Heart left ventricle (tissue), 13 donors: ENCODE measurements at regions not wholly inside any gene's neighbourhood (a gene's known extent, or its start where the extent isn't known, plus 50 kb on each side); places are given as distances from the start of the nearest gene placed in this dataset.

Experiments used
- POLR2A ChIP-seq, 2 donors: fragments of 450-650 bp; IDR thresholded peaks; one replicate each; pipeline ENCODE4 v1.6.1; 2017; ENCODE audit warnings: antibody characterized with exemption in 2 of 2, mild to moderate bottlenecking in 2 of 2, moderate library complexity in 2 of 2
- TF ChIP-seq, protein P1 (sequence below), 12 donors: fragments of 200-600 bp; sonication (generic) in 4 of 12; IDR thresholded peaks; one replicate each; pipeline versions ENCODE4 v1.5.0 to v1.8.0; 2018 to 2022; ENCODE audit warnings: antibody characterized with exemption in 12 of 12, mild to moderate bottlenecking in 5 of 12
- donor health status: ischemic (EF 13 %, LVEDD 7.1; RV severe dilation, severe dysfunction).
- donor health status: DM: no; HTN: yes; CAD: no.
- donor health status: DM: no; HTN: no; CAD: no.
- donor health status: ischemic (EF 25% LVEDD 6.9; RV normal size, moderate dysfunction).
- donor health status: ischemic (EF 25% LVEDD 5.7; RV mildly dilated, moderate dysfunction).
- donor health status: ischemic (EF 35%, LVEDD 5.7; RV mildly dilated, moderate dysfunction).
- donor health status: nonischemic (EF 11% LVEDD 7.7; RV severe dilation, severe dysfunction).
- donor health status: DM: yes; HTN: yes; CAD: no.
- donor health status: PGD.
- donor health status: ischemic (EF 29% LVEDD 5.4; RV normal size, mild dysfunction).
- donor health status: nonischemic (EF 23%, LVEDD 6.1; RV moderate dilation, normal function).

DNA sequence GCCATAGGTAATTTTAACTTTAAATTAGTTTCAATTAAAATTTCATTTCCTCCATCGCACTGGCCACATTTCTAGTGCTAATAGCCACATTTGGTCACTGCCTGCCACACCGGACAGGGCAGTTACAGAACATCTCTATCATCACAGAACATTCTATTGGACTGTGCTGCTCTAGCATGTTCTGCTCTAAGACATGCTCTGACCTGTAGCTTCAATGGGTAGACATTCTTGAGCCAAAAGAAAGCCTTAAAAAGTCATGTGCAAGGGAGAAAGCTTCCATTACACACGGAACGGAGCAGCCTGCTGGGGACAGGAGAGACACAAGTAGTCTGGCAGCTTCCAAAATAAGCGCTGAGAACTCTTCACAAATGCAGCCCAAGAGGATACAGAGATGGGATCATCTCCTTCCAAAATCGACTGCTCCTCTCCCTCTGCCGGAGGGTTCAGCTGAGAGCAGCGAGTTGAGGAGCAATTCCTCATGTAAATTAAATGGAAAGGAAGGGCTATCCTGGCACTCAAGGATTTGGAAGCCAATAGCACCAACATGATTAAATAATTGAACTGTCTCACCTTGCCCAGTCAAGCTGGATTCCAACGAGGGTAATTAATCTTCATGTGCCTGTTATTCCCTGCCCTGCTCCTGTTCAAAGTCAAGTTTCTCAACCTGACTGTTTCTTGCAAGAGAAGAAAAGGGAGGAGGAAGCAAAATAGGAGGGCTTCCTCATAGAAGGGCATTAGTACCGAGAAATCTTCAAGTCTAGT lies 336.4 kb upstream of the NOCT start:
- TF ChIP-seq, protein P1, sequence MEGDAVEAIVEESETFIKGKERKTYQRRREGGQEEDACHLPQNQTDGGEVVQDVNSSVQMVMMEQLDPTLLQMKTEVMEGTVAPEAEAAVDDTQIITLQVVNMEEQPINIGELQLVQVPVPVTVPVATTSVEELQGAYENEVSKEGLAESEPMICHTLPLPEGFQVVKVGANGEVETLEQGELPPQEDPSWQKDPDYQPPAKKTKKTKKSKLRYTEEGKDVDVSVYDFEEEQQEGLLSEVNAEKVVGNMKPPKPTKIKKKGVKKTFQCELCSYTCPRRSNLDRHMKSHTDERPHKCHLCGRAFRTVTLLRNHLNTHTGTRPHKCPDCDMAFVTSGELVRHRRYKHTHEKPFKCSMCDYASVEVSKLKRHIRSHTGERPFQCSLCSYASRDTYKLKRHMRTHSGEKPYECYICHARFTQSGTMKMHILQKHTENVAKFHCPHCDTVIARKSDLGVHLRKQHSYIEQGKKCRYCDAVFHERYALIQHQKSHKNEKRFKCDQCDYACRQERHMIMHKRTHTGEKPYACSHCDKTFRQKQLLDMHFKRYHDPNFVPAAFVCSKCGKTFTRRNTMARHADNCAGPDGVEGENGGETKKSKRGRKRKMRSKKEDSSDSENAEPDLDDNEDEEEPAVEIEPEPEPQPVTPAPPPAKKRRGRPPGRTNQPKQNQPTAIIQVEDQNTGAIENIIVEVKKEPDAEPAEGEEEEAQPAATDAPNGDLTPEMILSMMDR (IDR thresholded peaks at IDR 0.05) = peak in 1 of 12 donors; percentile 13
- TF ChIP-seq POLR2A (IDR thresholded peaks at IDR 0.05) = no peak
